ENCODE measurements at regions not wholly inside any gene's neighbourhood (a gene's known extent, or its start where the extent isn't known, plus 50 kb on each side); places are given as distances from the start of the nearest gene placed in this dataset.

DNA sequence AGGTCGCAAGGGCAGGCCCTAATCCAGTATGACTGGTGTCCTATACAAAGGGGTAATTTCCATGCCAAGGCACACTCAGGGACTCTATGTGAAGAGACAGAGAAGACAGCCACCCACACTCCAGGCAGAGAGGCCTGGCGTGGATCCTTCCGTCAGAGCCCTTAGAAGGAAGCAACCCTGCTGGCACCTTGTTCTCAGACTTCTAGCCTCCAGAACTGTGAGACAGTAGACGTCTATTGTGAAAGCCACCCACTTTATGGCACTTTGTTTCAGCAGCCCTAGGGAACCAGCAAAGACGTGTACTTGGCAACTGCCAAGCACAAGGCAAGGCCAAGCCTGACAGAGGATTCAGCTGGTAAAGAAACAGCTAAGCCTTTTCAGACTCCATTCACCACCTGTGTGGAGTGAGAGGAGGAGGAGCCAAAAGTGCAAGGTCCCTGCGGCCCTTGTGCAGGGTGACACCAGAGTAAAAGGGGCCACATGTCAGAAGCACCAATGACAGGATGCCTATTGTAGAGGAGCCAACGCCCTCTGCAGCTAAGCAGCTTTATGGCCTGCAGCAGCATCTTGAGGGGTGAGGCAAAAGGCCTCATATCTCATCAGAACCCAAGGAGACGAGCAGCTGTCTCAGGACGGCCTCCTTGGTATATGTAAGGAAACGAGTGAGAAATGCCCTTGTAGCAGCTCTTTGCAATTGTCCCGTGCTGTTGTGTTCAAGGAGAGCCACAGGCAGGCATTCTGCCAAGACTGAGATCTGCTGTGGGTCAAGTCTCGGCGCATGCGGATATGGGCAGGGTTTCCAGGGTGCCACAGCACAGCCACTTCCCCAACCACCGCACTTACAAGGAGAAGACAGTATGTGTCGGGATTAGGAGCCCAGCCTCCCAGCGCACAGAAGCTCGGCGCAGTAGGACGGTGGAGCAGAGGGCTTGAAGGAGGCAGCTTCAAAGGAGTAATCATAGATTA lies 121.5 kb upstream of the LIPC start:
- TF ChIP-seq CTCF (conservative IDR thresholded peaks at IDR 0.05; ENCODE audit: low read depth, low read length), result no peak
- no peak for TF ChIP-seq EZH2 (IDR thresholded peaks at IDR 0.05; ENCODE audit: borderline replicate concordance, low read depth, low read length, poor library complexity, severe bottlenecking)
